ENCODE measurements at regions not wholly inside any gene's neighbourhood (a gene's known extent, or its start where the extent isn't known, plus 50 kb on each side); places are given as distances from the start of the nearest gene placed in this dataset.

DNA sequence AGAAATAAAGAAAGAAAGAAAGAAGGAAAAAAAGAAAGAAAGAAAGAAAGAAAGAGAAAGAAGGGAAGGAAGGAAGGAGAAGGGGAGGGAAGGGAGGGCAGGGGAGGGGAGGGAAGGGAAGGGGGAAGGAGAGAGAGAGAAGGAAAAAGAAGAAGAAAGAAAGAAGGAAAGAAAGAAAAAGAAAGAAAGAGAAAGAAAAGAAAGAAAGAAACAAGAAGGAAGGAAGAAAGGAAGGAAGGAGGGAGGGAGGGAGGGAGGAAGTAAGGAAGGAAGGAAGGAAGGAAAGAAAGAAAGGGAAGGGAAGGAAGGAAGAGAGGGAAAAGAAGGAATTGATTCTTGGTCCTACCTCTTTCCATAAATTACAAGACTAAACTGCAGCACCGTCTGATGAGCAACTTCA lies 186.1 kb downstream of the URB2 start:
- H3K27ac ChIP-seq (ENCODE audit: low read depth, low read length), result no peak overlapping the region
- H3K36me3 ChIP-seq (ENCODE audit: control insufficient read depth, insufficient read depth, low read length), result no peaks in the 10 kb centered on the region
- no peak for DNase-seq (ENCODE audit: low read depth in 4 of 6, low spot score in 6 of 6)
- no peaks in the 10 kb centered on the region for H3K27me3 ChIP-seq (ENCODE audit: control insufficient read depth, insufficient read depth, low read length)
- WGBS (ENCODE audit: insufficient coverage), result 83% methylated on average over 1 of the region's 1 CpG
- no peaks in the 10 kb centered on the region for H3K4me1 ChIP-seq (ENCODE audit: control insufficient read depth, insufficient read depth, low read length)
- H3K9me3 ChIP-seq (ENCODE audit: control insufficient read depth, insufficient read depth, low read length), result peaks cover 6% of the 10 kb centered on the region
- no peak overlapping the region for H3K4me3 ChIP-seq (ENCODE audit: low read depth, low read length)

- H3K27ac ChIP-seq (ENCODE audit: low read depth, low read length), result no peak overlapping the region
- no CpG with 5 or more reads among the region's 4 CpGs for WGBS (ENCODE audit: insufficient coverage)
- peaks cover 6% of the 10 kb centered on the region for H3K9me3 ChIP-seq (ENCODE audit: control insufficient read depth, insufficient read depth, low read length)
Measured at GRCh38 chr1:229812693-229813092, 186.6 kb downstream of the URB2 start.

GRCh38 chr1:229815076-229815475 lies 189.0 kb downstream of the URB2 start:
- H3K9me3 ChIP-seq (ENCODE audit: control insufficient read depth, insufficient read depth, low read length), result peaks cover 5% of the 10 kb centered on the region
- DNase-seq (ENCODE audit: low read depth in 4 of 6, low spot score in 6 of 6), result no peak
- no peaks in the 10 kb centered on the region for H3K4me1 ChIP-seq (ENCODE audit: control insufficient read depth, insufficient read depth, low read length)
- no peaks in the 10 kb centered on the region for H3K36me3 ChIP-seq (ENCODE audit: control insufficient read depth, insufficient read depth, low read length)
- H3K27ac ChIP-seq (ENCODE audit: low read depth, low read length), result no peak overlapping the region
- H3K4me3 ChIP-seq (ENCODE audit: low read depth, low read length), result no peak overlapping the region
- 100% methylated on average over 1 of the region's 4 CpGs for WGBS (ENCODE audit: insufficient coverage)
- H3K27me3 ChIP-seq (ENCODE audit: control insufficient read depth, insufficient read depth, low read length), result no peaks in the 10 kb centered on the region

More at GRCh38 chr1:229812693-229813092, 186.6 kb downstream of the URB2 start:
- H3K36me3 ChIP-seq (ENCODE audit: control insufficient read depth, insufficient read depth, low read length), result no peaks in the 10 kb centered on the region
- H3K4me1 ChIP-seq (ENCODE audit: control insufficient read depth, insufficient read depth, low read length), result no peaks in the 10 kb centered on the region
- no peaks in the 10 kb centered on the region for H3K27me3 ChIP-seq (ENCODE audit: control insufficient read depth, insufficient read depth, low read length)
- DNase-seq (ENCODE audit: low read depth in 4 of 6, low spot score in 6 of 6), result no peak
- H3K4me3 ChIP-seq (ENCODE audit: low read depth, low read length), result no peak overlapping the region

GRCh38 chr1:229815961-229816360 lies 189.9 kb downstream of the URB2 start:
- Histone ChIP-seq H3K27me3 (ENCODE audit: control insufficient read depth, insufficient read depth, low read length) (no peaks in the 10 kb centered on the region), H3K36me3 (ENCODE audit: control insufficient read depth, insufficient read depth, low read length) (no peaks in the 10 kb centered on the region), H3K9me3 (ENCODE audit: control insufficient read depth, insufficient read depth, low read length) (peaks cover 3% of the 10 kb centered on the region), H3K4me1 (ENCODE audit: control insufficient read depth, insufficient read depth, low read length) (no peaks in the 10 kb centered on the region), H3K4me3 (ENCODE audit: low read depth, low read length) (no peak overlapping the region), H3K27ac (ENCODE audit: low read depth, low read length) (no peak overlapping the region)
- peak in 2 of 6 donors; percentile 29 to 36 for DNase-seq (ENCODE audit: low read depth in 4 of 6, low spot score in 6 of 6)
- WGBS (ENCODE audit: insufficient coverage), result no CpG with 5 or more reads among the region's 2 CpGs

DNA sequence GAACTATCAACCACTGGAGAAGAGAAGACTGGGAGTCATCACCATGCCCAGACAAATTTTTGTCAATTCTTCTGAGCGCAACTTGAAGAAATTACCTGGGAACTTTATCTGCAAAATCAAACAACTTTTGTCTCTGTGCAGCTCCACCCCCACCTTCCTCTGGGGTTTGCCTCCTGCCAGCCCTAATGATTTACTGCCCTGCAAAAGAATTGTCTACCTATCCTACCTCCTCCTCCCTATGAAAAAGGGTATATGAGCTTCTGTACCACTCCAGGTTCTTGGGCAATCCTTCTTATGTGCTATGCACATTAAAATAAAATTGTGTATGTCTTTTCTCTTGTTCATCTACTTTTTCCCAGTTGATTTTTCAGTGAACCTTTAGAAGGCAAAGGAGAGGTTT lies 191.9 kb downstream of the URB2 start:
- Histone ChIP-seq H3K27ac (ENCODE audit: low read depth, low read length) (no peak overlapping the region), H3K4me3 (ENCODE audit: low read depth, low read length) (no peak overlapping the region), H3K36me3 (ENCODE audit: control insufficient read depth, insufficient read depth, low read length) (no peaks in the 10 kb centered on the region), H3K27me3 (ENCODE audit: control insufficient read depth, insufficient read depth, low read length) (no peaks in the 10 kb centered on the region), H3K9me3 (ENCODE audit: control insufficient read depth, insufficient read depth, low read length) (peaks cover 3% of the 10 kb centered on the region), H3K4me1 (ENCODE audit: control insufficient read depth, insufficient read depth, low read length) (no peaks in the 10 kb centered on the region)
- no peak for DNase-seq (ENCODE audit: low read depth in 4 of 6, low spot score in 6 of 6)
- 83% methylated on average over 1 of the region's 1 CpG for WGBS (ENCODE audit: insufficient coverage)

DNA sequence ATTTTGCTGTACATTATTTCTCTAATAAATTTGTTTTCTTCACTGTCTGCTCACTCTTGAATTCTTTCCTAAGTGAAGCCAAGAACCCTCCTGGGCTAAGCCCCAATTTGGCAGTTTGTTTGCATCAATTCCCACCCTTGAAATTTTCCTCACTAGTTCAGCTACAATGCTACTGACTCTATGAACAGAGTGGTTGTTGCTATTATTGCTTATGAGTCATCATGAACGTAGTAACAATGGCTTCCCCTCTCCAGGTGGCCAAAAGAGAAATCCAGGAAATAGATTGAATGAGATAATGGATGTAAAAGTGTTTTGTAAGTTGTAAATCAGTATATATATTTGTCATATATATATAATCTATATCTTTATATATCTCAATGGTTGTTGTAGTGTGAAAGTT lies 193.0 kb downstream of the URB2 start:
- peaks cover 3% of the 10 kb centered on the region for H3K9me3 ChIP-seq (ENCODE audit: control insufficient read depth, insufficient read depth, low read length)
- no peak overlapping the region for H3K4me3 ChIP-seq (ENCODE audit: low read depth, low read length)
- no CpG with 5 or more reads among the region's 1 CpG for WGBS (ENCODE audit: insufficient coverage)
- H3K36me3 ChIP-seq (ENCODE audit: control insufficient read depth, insufficient read depth, low read length), result no peaks in the 10 kb centered on the region
- no peaks in the 10 kb centered on the region for H3K27me3 ChIP-seq (ENCODE audit: control insufficient read depth, insufficient read depth, low read length)
- H3K4me1 ChIP-seq (ENCODE audit: control insufficient read depth, insufficient read depth, low read length), result no peaks in the 10 kb centered on the region
- no peak overlapping the region for H3K27ac ChIP-seq (ENCODE audit: low read depth, low read length)
- DNase-seq (ENCODE audit: low read depth in 4 of 6, low spot score in 6 of 6), result no peak

GRCh38 chr1:229822026-229822425 lies 196.0 kb downstream of the URB2 start:
- H3K27me3 ChIP-seq (ENCODE audit: control insufficient read depth, insufficient read depth, low read length), result no peaks in the 10 kb centered on the region
- H3K27ac ChIP-seq (ENCODE audit: low read depth, low read length), result no peak overlapping the region
- H3K9me3 ChIP-seq (ENCODE audit: control insufficient read depth, insufficient read depth, low read length), result peaks cover 3% of the 10 kb centered on the region
- 92% methylated on average over 2 of the region's 4 CpGs for WGBS (ENCODE audit: insufficient coverage)
- no peak overlapping the region for H3K4me3 ChIP-seq (ENCODE audit: low read depth, low read length)
- DNase-seq (ENCODE audit: low read depth in 4 of 6, low spot score in 6 of 6), result no peak
- H3K36me3 ChIP-seq (ENCODE audit: control insufficient read depth, insufficient read depth, low read length), result no peaks in the 10 kb centered on the region
- H3K4me1 ChIP-seq (ENCODE audit: control insufficient read depth, insufficient read depth, low read length), result no peaks in the 10 kb centered on the region

DNA sequence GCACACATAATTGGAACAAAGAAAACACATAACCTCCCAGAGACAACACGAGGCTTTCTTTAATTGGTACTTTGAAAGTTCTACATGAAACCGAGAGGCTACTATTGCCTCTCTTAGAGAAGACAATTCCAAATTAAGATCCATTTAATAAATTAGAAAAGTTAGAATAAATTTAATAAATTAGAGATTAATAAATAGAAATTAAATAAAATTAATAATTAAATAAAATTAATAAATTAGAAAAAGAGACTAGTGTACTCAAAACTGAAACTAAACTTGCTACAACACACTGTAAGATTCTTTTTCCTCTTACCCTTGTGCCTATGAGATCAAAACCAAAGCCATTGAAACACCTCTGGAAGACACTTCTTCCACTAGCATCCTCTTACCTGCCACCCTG lies 199.0 kb downstream of the URB2 start:
- no CpG with 5 or more reads among the region's 2 CpGs for WGBS (ENCODE audit: insufficient coverage)
- Histone ChIP-seq H3K9me3 (ENCODE audit: control insufficient read depth, insufficient read depth, low read length) (no peaks in the 10 kb centered on the region), H3K4me1 (ENCODE audit: control insufficient read depth, insufficient read depth, low read length) (no peaks in the 10 kb centered on the region), H3K27me3 (ENCODE audit: control insufficient read depth, insufficient read depth, low read length) (no peaks in the 10 kb centered on the region), H3K4me3 (ENCODE audit: low read depth, low read length) (no peak overlapping the region), H3K36me3 (ENCODE audit: control insufficient read depth, insufficient read depth, low read length) (no peaks in the 10 kb centered on the region), H3K27ac (ENCODE audit: low read depth, low read length) (no peak overlapping the region)
- DNase-seq (ENCODE audit: low read depth in 4 of 6, low spot score in 6 of 6), result no peak

- no CpG with 5 or more reads among the region's 2 CpGs for whole genome bisulfite sequencing (ENCODE audit: insufficient coverage)
- H3K27ac ChIP-seq (ENCODE audit: low read depth, low read length), result no peak overlapping the region
- H3K27me3 ChIP-seq (ENCODE audit: control insufficient read depth, insufficient read depth, low read length), result no peaks in the 10 kb centered on the region
- H3K4me3 ChIP-seq (ENCODE audit: low read depth, low read length), result no peak overlapping the region
- no peaks in the 10 kb centered on the region for H3K4me1 ChIP-seq (ENCODE audit: control insufficient read depth, insufficient read depth, low read length)
- no peaks in the 10 kb centered on the region for H3K36me3 ChIP-seq (ENCODE audit: control insufficient read depth, insufficient read depth, low read length)
- H3K9me3 ChIP-seq (ENCODE audit: control insufficient read depth, insufficient read depth, low read length), result no peaks in the 10 kb centered on the region
- no peak for DNase-seq (ENCODE audit: low read depth in 4 of 6, low spot score in 6 of 6)
Measured at GRCh38 chr1:229828461-229828860, 202.4 kb downstream of the URB2 start.

DNA sequence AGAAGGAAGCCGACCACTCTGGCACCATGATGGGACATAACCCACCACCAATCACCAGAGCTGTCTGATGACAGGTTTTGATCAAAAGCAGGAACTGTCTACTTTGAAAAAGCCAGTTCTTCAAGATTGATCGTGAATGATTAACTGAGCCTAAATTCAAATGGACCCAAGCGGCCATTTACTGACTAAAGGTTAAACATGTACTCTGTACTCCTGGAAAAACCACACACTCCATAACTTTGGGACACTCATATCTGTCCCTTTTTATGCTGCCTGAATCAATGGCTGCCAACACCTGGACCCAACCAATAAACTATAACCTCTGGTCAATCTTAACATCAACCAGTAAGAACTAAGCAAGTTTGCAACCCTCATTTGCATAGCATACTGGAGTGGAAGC lies 206.6 kb downstream of the URB2 start:
- H3K4me1 ChIP-seq (ENCODE audit: control insufficient read depth, insufficient read depth, low read length), result no peaks in the 10 kb centered on the region
- 93% methylated on average over 2 of the region's 3 CpGs for WGBS (ENCODE audit: insufficient coverage)
- H3K27me3 ChIP-seq (ENCODE audit: control insufficient read depth, insufficient read depth, low read length), result no peaks in the 10 kb centered on the region
- H3K36me3 ChIP-seq (ENCODE audit: control insufficient read depth, insufficient read depth, low read length), result no peaks in the 10 kb centered on the region
- H3K27ac ChIP-seq (ENCODE audit: low read depth, low read length), result no peak overlapping the region
- H3K9me3 ChIP-seq (ENCODE audit: control insufficient read depth, insufficient read depth, low read length), result no peaks in the 10 kb centered on the region
- DNase-seq (ENCODE audit: low read depth in 4 of 6, low spot score in 6 of 6), result no peak
- no peak overlapping the region for H3K4me3 ChIP-seq (ENCODE audit: low read depth, low read length)

Measured in spinal cord (tissue), 9 donors.